ENCODE measurements at regions not wholly inside any gene's neighbourhood (a gene's known extent, or its start where the extent isn't known, plus 50 kb on each side); places are given as distances from the start of the nearest gene placed in this dataset.

DNA sequence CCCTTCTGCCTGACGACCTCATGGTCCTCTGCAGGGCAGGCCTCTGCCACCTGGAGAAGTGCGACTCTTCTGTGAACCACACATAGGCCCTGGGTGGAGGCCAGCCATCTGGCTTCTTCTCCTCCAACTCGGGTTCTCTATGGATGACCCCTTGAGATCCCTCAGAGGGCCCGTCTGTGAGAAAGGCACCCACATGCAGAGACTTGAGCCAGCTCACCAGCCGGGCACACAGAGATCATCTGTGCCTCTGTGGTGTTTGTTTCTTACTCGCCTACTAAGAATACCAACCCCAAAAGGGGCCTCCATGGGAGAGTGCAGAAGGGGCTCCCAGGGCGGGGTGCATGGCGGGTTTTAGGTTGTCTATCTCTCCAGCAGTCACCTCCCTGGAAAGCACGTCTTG is 176.5 kb upstream of the SALL3 start:
- no peaks in the 10 kb centered on the region for H3K36me3 ChIP-seq (ENCODE audit: control insufficient read depth, insufficient read depth, low read length)
- TF ChIP-seq, protein P1, sequence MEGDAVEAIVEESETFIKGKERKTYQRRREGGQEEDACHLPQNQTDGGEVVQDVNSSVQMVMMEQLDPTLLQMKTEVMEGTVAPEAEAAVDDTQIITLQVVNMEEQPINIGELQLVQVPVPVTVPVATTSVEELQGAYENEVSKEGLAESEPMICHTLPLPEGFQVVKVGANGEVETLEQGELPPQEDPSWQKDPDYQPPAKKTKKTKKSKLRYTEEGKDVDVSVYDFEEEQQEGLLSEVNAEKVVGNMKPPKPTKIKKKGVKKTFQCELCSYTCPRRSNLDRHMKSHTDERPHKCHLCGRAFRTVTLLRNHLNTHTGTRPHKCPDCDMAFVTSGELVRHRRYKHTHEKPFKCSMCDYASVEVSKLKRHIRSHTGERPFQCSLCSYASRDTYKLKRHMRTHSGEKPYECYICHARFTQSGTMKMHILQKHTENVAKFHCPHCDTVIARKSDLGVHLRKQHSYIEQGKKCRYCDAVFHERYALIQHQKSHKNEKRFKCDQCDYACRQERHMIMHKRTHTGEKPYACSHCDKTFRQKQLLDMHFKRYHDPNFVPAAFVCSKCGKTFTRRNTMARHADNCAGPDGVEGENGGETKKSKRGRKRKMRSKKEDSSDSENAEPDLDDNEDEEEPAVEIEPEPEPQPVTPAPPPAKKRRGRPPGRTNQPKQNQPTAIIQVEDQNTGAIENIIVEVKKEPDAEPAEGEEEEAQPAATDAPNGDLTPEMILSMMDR (conservative IDR thresholded peaks at IDR 0.05 in 1 of 2, IDR thresholded peaks at IDR 0.05 in 1 of 2; ENCODE audit: low read depth in 1 of 2, low read length in 2 of 2) = no peak
- no peak for TF ChIP-seq EZH2 (IDR thresholded peaks at IDR 0.05; ENCODE audit: low read length, missing control alignments)
- H3K4me1 ChIP-seq (ENCODE audit: control insufficient read depth, extremely low read depth, insufficient read depth, low read length) = no peaks in the 10 kb centered on the region
- H3K4me2 ChIP-seq (ENCODE audit: extremely low read depth, insufficient read depth, low read length) = no peak overlapping the region
- H4K20me1 ChIP-seq (ENCODE audit: control insufficient read depth, extremely low read depth, insufficient read depth, low read length) = no peaks in the 10 kb centered on the region
- no peaks in the 10 kb centered on the region for H3K27me3 ChIP-seq (ENCODE audit: control insufficient read depth, insufficient read depth, low read length)
- H3K79me2 ChIP-seq (ENCODE audit: control insufficient read depth, insufficient read depth, low read length) = no peaks in the 10 kb centered on the region
- H3K4me3 ChIP-seq (replicated peaks in 1 of 4; ENCODE audit: control extremely low read depth in 1 of 4, insufficient read depth in 1 of 4, low read depth in 3 of 4, low read length in 4 of 4) = no peak overlapping the region
- H2AFZ ChIP-seq (ENCODE audit: low read length) = no peak overlapping the region
- H3K9me3 ChIP-seq (ENCODE audit: control insufficient read depth, insufficient read depth, low read depth, low read length) = no peaks in the 10 kb centered on the region
- no peak overlapping the region for H3K27ac ChIP-seq (ENCODE audit: insufficient read depth, low read length)
- no peak for DNase-seq (ENCODE audit: low read depth in 2 of 2)
- no peak overlapping the region for H3K9ac ChIP-seq (ENCODE audit: insufficient read depth, low read length)

- TF ChIP-seq, protein P1 (conservative IDR thresholded peaks at IDR 0.05 in 1 of 2, IDR thresholded peaks at IDR 0.05 in 1 of 2; ENCODE audit: low read depth in 1 of 2, low read length in 2 of 2) = no peak
- no peak for TF ChIP-seq EZH2 (IDR thresholded peaks at IDR 0.05; ENCODE audit: low read length, missing control alignments)
- Histone ChIP-seq H3K9ac (ENCODE audit: insufficient read depth, low read length) (no peak overlapping the region), H3K9me3 (ENCODE audit: control insufficient read depth, insufficient read depth, low read depth, low read length) (no peaks in the 10 kb centered on the region), H3K4me2 (ENCODE audit: extremely low read depth, insufficient read depth, low read length) (no peak overlapping the region), H3K36me3 (ENCODE audit: control insufficient read depth, insufficient read depth, low read length) (no peaks in the 10 kb centered on the region), H3K4me1 (ENCODE audit: control insufficient read depth, extremely low read depth, insufficient read depth, low read length) (no peaks in the 10 kb centered on the region), H3K27me3 (ENCODE audit: control insufficient read depth, insufficient read depth, low read length) (no peaks in the 10 kb centered on the region), H4K20me1 (ENCODE audit: control insufficient read depth, extremely low read depth, insufficient read depth, low read length) (no peaks in the 10 kb centered on the region), H3K27ac (ENCODE audit: insufficient read depth, low read length) (no peak overlapping the region), H2AFZ (ENCODE audit: low read length) (no peak overlapping the region), H3K79me2 (ENCODE audit: control insufficient read depth, insufficient read depth, low read length) (no peaks in the 10 kb centered on the region), H3K4me3 (replicated peaks in 1 of 4; ENCODE audit: control extremely low read depth in 1 of 4, insufficient read depth in 1 of 4, low read depth in 3 of 4, low read length in 4 of 4) (no peak overlapping the region)
- no peak for DNase-seq (ENCODE audit: low read depth in 2 of 2)
These were observed 175.2 kb upstream of the SALL3 start for GRCh38 chr18:78804206-78805030.

DNA sequence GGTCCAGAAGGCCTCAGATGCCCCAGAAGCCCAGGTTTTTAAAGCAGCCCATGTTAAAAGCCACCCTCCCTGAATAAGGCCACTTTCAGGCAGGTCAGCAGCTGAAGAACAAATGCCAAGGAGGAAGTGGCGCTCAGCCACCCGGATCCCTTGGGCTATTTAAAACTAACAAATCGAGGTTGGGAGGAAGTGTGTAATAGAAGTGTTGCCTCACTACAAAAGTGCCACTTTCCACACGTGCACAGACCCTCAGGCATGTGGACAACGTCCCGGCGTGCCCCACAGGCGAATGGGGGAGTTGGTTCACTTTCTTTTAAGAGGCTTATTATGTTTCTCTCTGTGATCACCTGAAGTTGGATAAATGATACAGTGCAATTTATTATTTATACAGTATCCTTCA is 173.8 kb upstream of the SALL3 start:
- H3K27me3 ChIP-seq (ENCODE audit: control insufficient read depth, insufficient read depth, low read length) = no peaks in the 10 kb centered on the region
- no peak overlapping the region for H2AFZ ChIP-seq (ENCODE audit: low read length)
- no peak overlapping the region for H3K9ac ChIP-seq (ENCODE audit: insufficient read depth, low read length)
- H3K4me3 ChIP-seq (replicated peaks in 1 of 4; ENCODE audit: control extremely low read depth in 1 of 4, insufficient read depth in 1 of 4, low read depth in 3 of 4, low read length in 4 of 4) = no peak overlapping the region
- no peak overlapping the region for H3K4me2 ChIP-seq (ENCODE audit: extremely low read depth, insufficient read depth, low read length)
- peaks cover 5% of the 10 kb centered on the region for H3K9me3 ChIP-seq (ENCODE audit: control insufficient read depth, insufficient read depth, low read depth, low read length)
- DNase-seq (ENCODE audit: low read depth in 2 of 2) = no peak
- H3K79me2 ChIP-seq (ENCODE audit: control insufficient read depth, insufficient read depth, low read length) = no peaks in the 10 kb centered on the region
- no peaks in the 10 kb centered on the region for H3K36me3 ChIP-seq (ENCODE audit: control insufficient read depth, insufficient read depth, low read length)
- TF ChIP-seq, protein P1 (conservative IDR thresholded peaks at IDR 0.05 in 1 of 2, IDR thresholded peaks at IDR 0.05 in 1 of 2; ENCODE audit: low read depth in 1 of 2, low read length in 2 of 2) = no peak
- TF ChIP-seq EZH2 (IDR thresholded peaks at IDR 0.05; ENCODE audit: low read length, missing control alignments) = no peak
- no peaks in the 10 kb centered on the region for H3K4me1 ChIP-seq (ENCODE audit: control insufficient read depth, extremely low read depth, insufficient read depth, low read length)
- no peaks in the 10 kb centered on the region for H4K20me1 ChIP-seq (ENCODE audit: control insufficient read depth, extremely low read depth, insufficient read depth, low read length)
- H3K27ac ChIP-seq (ENCODE audit: insufficient read depth, low read length) = no peak overlapping the region

Data from fibroblast of lung (primary cell).